ENCODE measurements at regions not wholly inside any gene's neighbourhood (a gene's known extent, or its start where the extent isn't known, plus 50 kb on each side); places are given as distances from the start of the nearest gene placed in this dataset.
A peak's percentile ranks its signal among the peaks of the same experiment; 100 is the strongest.
"Not testable (repeated sequence)": the region's sequence is repeated elsewhere in the genome, so short reads cannot be mapped to it uniquely, and the experiment has no call there.

GRCh38 chr6:37580176-37580955 is 80.7 kb upstream of the CCDC167 start:
- no peak for DNase-seq

- DNase-seq: no peak
Measured at GRCh38 chr6:37579444-37580067, 79.9 kb upstream of the CCDC167 start.

- no peak for DNase-seq
Measured at GRCh38 chr6:37578104-37578503, 78.4 kb upstream of the CCDC167 start.

GRCh38 chr6:37576336-37576737 is 76.6 kb upstream of the CCDC167 start:
- DNase-seq: no peak

- DNase-seq: no peak
Measured at GRCh38 chr6:37575221-37575620, 75.5 kb upstream of the CCDC167 start.

- DNase-seq: no peak
Measured at GRCh38 chr6:37572334-37572733, 72.6 kb upstream of the CCDC167 start.

GRCh38 chr6:37570482-37571133 is 70.9 kb upstream of the CCDC167 start:
- DNase-seq: no peak

- no peak for DNase-seq
Measured at GRCh38 chr6:37569743-37570481, 70.2 kb upstream of the CCDC167 start.

GRCh38 chr6:37569317-37569716 is 69.6 kb upstream of the CCDC167 start:
- DNase-seq: no peak

- DNase-seq: no peak
Measured at GRCh38 chr6:37566950-37567349, 67.3 kb upstream of the CCDC167 start.

GRCh38 chr6:37566111-37566949 is 66.6 kb upstream of the CCDC167 start:
- DNase-seq: peak; percentile 73

- DNase-seq: no peak
Measured at GRCh38 chr6:37565267-37566110, 65.8 kb upstream of the CCDC167 start.

GRCh38 chr6:37562926-37563288 is 63.2 kb upstream of the CCDC167 start:
- DNase-seq: not testable (repeated sequence)

- DNase-seq: no peak
Measured at GRCh38 chr6:37561361-37561760, 61.7 kb upstream of the CCDC167 start.

GRCh38 chr6:37560737-37561103 is 61.0 kb upstream of the CCDC167 start:
- DNase-seq: no peak

- DNase-seq: no peak
Measured at GRCh38 chr6:37559501-37559900, 59.8 kb upstream of the CCDC167 start.

- no peak for DNase-seq
Measured at GRCh38 chr6:37559050-37559449, 59.4 kb upstream of the CCDC167 start.

GRCh38 chr6:37558646-37559045 is 59.0 kb upstream of the CCDC167 start:
- no peak for DNase-seq

GRCh38 chr6:37558168-37558567 is 58.5 kb upstream of the CCDC167 start:
- DNase-seq: no peak

GRCh38 chr6:37557645-37558114 is 58.0 kb upstream of the CCDC167 start:
- no peak for DNase-seq

GRCh38 chr6:37556881-37557644 is 57.4 kb upstream of the CCDC167 start:
- no peak for DNase-seq
